Heart left ventricle (tissue), 16 donors: ENCODE measurements at regions not wholly inside any gene's neighbourhood (a gene's known extent, or its start where the extent isn't known, plus 50 kb on each side); places are given as distances from the start of the nearest gene placed in this dataset.

Source experiments
- ATAC-seq, 4 donors: fragments of 200-7000 bp; cut with Tn5 transposase; one replicate each; pipeline ENCODE4 v1.9.1; 2020 to 2022; ENCODE audit warnings: moderate library complexity in 4 of 4, mild to moderate bottlenecking in 3 of 4, moderate number of reproducible peaks in 1 of 4
- DNase-seq, 5 donors: peaks; one replicate each; pipeline ENCODE4 v3.0.0-alpha.2; 2020
- H3K27ac ChIP-seq, 12 donors: fragments of 200-600 bp; sonication (generic) in 4 of 12; one replicate each; pipeline versions ENCODE4 v1.5.0 to v1.8.0; 2016 to 2022; ENCODE audit warnings: mild to moderate bottlenecking in 2 of 12
- H3K27me3 ChIP-seq, 9 donors: fragments of 200-600 bp; sonication (generic) in 2 of 9; one replicate each; pipeline versions ENCODE4 v1.5.1 to v1.8.0; 2016 to 2022; ENCODE audit warnings: mild to moderate bottlenecking in 3 of 9
- H3K36me3 ChIP-seq, 9 donors: fragments of 200-600 bp; sonication (generic) in 2 of 9; one replicate each; pipeline versions ENCODE4 v1.5.0 to v1.8.0; 2018 to 2022; ENCODE audit warnings: mild to moderate bottlenecking in 2 of 9
- H3K4me1 ChIP-seq, 12 donors: fragments of 200-600 bp; sonication (generic) in 4 of 12; one replicate each; pipeline versions ENCODE4 v1.5.0 to v1.8.0; 2016 to 2022; ENCODE audit warnings: mild to moderate bottlenecking in 3 of 12
- H3K4me3 ChIP-seq, 12 donors: fragments of 200-600 bp; sonication (generic) in 4 of 12; one replicate each; pipeline versions ENCODE4 v1.5.0 to v1.8.0; 2017 to 2022; ENCODE audit warnings: mild to moderate bottlenecking in 9 of 12, moderate library complexity in 4 of 12
- H3K9me3 ChIP-seq, 12 donors: fragments of 200-600 bp; sonication (generic) in 4 of 12; one replicate each; pipeline versions ENCODE4 v1.5.0 to v1.8.0; 2016 to 2022; ENCODE audit warnings: mild to moderate bottlenecking in 1 of 12
- POLR2A ChIP-seq, 2 donors: fragments of 450-650 bp; IDR thresholded peaks; one replicate each; pipeline ENCODE4 v1.6.1; 2017; ENCODE audit warnings: antibody characterized with exemption in 2 of 2, mild to moderate bottlenecking in 2 of 2, moderate library complexity in 2 of 2
- WGBS, 4 donors: extraction: QIAGEN DNeasy Blood & Tissue Kit in 2 of 4; methylation state at CpG; one replicate each; pipeline versions ENCODE4 v1.1.5 to v1.1.7; 2013 to 2018; 5-methylcytosine and 5-hydroxymethylcytosine counted together
- intact Hi-C, 10 donors: fragments of 100-400 bp; cut with DNase I; formaldehyde crosslinking; loops; one replicate each; pipeline versions ENCODE4 v1.11.1 to v1.14.2; 2022
- TF ChIP-seq, protein P1 (sequence below), 12 donors: fragments of 200-600 bp; sonication (generic) in 4 of 12; IDR thresholded peaks; one replicate each; pipeline versions ENCODE4 v1.5.0 to v1.8.0; 2018 to 2022; ENCODE audit warnings: antibody characterized with exemption in 12 of 12, mild to moderate bottlenecking in 5 of 12
- donor health status: ischemic (EF 13 %, LVEDD 7.1; RV severe dilation, severe dysfunction).
- donor health status: healthy with polysubstance abuse.
- donor health status: DM: no; HTN: yes; CAD: no.
- donor health status: DM: no; HTN: no; CAD: no.
- donor health status: ischemic (EF 25% LVEDD 6.9; RV normal size, moderate dysfunction).
- donor health status: ischemic (EF 25% LVEDD 5.7; RV mildly dilated, moderate dysfunction).
- donor health status: healthy.
- donor health status: DM: yes; HTN: yes; CAD: no.
- donor health status: ischemic (EF 35%, LVEDD 5.7; RV mildly dilated, moderate dysfunction).
- donor health status: nonischemic (EF 11% LVEDD 7.7; RV severe dilation, severe dysfunction).
- donor health status: DM: yes; HTN: yes; CAD: no.
- donor health status: PGD.
- donor health status: ischemic (EF 29% LVEDD 5.4; RV normal size, mild dysfunction).
- donor health status: nonischemic (EF 23%, LVEDD 6.1; RV moderate dilation, normal function).

DNA sequence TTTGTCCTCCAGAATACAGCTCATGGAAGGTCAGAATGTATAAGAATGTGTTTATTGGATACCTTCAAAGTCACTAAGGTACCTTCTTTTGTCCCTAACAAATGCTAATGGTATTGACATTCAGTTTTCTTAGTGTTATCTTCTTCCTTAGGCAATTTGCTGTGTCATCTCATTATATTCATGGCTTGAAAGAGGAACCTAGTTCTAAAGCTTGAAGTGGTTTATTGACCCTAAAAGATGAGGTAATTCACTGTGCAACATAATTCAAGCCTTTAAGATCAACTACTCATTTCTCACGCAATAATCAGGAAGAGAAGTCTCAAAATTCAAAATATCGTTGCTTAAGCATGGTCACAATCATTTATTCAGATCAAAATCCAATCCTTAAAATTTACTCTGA is 342.7 kb upstream of the RIOK2 start:
- intact Hi-C loops: no loop called here
- WGBS, 4 donors: 75 to 84% (median 78%) methylated on average over 2 of the region's 2 CpGs
- Histone ChIP-seq H3K27me3 (no peaks in the 10 kb centered on the region), H3K27ac (no peak overlapping the region), H3K36me3 (no peaks in the 10 kb centered on the region), H3K9me3 (no peaks in the 10 kb centered on the region), H3K4me1 (peaks cover 0 to 6% (median 0%) of the 10 kb centered on the region in 12 donors), H3K4me3 (no peak overlapping the region)
- TF ChIP-seq POLR2A (IDR thresholded peaks at IDR 0.05): no peak
- TF ChIP-seq, protein P1, sequence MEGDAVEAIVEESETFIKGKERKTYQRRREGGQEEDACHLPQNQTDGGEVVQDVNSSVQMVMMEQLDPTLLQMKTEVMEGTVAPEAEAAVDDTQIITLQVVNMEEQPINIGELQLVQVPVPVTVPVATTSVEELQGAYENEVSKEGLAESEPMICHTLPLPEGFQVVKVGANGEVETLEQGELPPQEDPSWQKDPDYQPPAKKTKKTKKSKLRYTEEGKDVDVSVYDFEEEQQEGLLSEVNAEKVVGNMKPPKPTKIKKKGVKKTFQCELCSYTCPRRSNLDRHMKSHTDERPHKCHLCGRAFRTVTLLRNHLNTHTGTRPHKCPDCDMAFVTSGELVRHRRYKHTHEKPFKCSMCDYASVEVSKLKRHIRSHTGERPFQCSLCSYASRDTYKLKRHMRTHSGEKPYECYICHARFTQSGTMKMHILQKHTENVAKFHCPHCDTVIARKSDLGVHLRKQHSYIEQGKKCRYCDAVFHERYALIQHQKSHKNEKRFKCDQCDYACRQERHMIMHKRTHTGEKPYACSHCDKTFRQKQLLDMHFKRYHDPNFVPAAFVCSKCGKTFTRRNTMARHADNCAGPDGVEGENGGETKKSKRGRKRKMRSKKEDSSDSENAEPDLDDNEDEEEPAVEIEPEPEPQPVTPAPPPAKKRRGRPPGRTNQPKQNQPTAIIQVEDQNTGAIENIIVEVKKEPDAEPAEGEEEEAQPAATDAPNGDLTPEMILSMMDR (IDR thresholded peaks at IDR 0.05): no peak
- DNase-seq (no peak), ATAC-seq (no peak)

GRCh38 chr5:97528941-97529340 is 345.9 kb upstream of the RIOK2 start:
- DNase-seq (peak in 2 of 5 donors; percentile 25 to 40), ATAC-seq (peak; percentile 47 to 97 (median 68))
- H3K36me3 ChIP-seq: no peaks in the 10 kb centered on the region
- peak overlapping the region in 6 of 12 donors; percentile 7 to 48 (median 16) for H3K27ac ChIP-seq
- H3K27me3 ChIP-seq: no peaks in the 10 kb centered on the region
- peak overlapping the region in 3 of 12 donors; percentile 1 to 19 (median 11) for H3K4me3 ChIP-seq
- TF ChIP-seq POLR2A (IDR thresholded peaks at IDR 0.05): no peak
- H3K9me3 ChIP-seq: no peaks in the 10 kb centered on the region
- H3K4me1 ChIP-seq: peaks cover 0 to 6% (median 0%) of the 10 kb centered on the region in 12 donors
- intact Hi-C loops: no loop called here
- 56 to 72% (median 60%) methylated on average over 4 of the region's 4 CpGs for WGBS, 4 donors

GRCh38 chr5:97529354-97529985 is 346.4 kb upstream of the RIOK2 start:
- intact Hi-C loops: no loop called here
- Histone ChIP-seq H3K27me3 (no peaks in the 10 kb centered on the region), H3K4me3 (peak overlapping the region in 3 of 12 donors; percentile 1 to 19 (median 11)), H3K4me1 (peaks cover 0 to 7% (median 0%) of the 10 kb centered on the region in 12 donors), H3K27ac (peak overlapping the region in 5 of 12 donors; percentile 2 to 48 (median 8)), H3K9me3 (no peaks in the 10 kb centered on the region), H3K36me3 (no peaks in the 10 kb centered on the region)
- 63 to 71% (median 65%) methylated on average over 4 of the region's 4 CpGs for WGBS, 4 donors
- ATAC-seq: peak in 1 of 4 donors; percentile 36
- DNase-seq: no peak
- TF ChIP-seq, protein P1 (IDR thresholded peaks at IDR 0.05): no peak
- no peak for TF ChIP-seq POLR2A (IDR thresholded peaks at IDR 0.05)

DNA sequence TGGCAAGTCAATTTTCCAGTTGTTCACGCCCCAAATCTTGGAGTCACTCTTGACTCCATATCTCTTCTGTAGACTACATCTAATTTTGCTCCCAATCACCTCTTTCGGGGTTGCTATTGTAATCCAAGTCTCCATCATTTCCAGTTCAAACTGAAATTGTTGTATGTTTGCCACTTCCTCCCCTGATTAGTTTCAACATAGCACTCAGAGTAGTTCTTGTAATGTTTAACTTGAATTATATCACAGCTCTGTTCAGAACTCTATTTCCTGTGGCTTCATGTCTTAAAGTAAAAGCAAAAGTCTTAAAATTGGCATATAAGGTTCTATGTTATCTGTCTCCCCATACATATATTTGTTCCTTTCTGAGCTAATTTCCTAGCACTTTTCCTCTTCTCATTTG is 348.5 kb upstream of the RIOK2 start:
- Histone ChIP-seq H3K4me3 (no peak overlapping the region), H3K9me3 (no peaks in the 10 kb centered on the region), H3K27me3 (no peaks in the 10 kb centered on the region), H3K36me3 (no peaks in the 10 kb centered on the region), H3K4me1 (peaks cover 0 to 7% (median 0%) of the 10 kb centered on the region in 12 donors), H3K27ac (no peak overlapping the region)
- WGBS, 4 donors: 64 to 76% (median 74%) methylated on average over 2 of the region's 2 CpGs
- TF ChIP-seq POLR2A (IDR thresholded peaks at IDR 0.05): no peak
- TF ChIP-seq, protein P1 (IDR thresholded peaks at IDR 0.05): no peak
- intact Hi-C loops: loop anchor here in 4 of 10 donors (5.0 to 10.0 kb wide), 2 partner anchors 297 to 299 kb away; no protein-coding TSS in a partner anchor
- DNase-seq (no peak), ATAC-seq (no peak)
